ENCODE measurements at regions not wholly inside any gene's neighbourhood (a gene's known extent, or its start where the extent isn't known, plus 50 kb on each side); places are given as distances from the start of the nearest gene placed in this dataset.

GRCh38 chr3:64932016-64932518 lies 244.3 kb upstream of the ADAMTS9 start:
- H3K4me3 ChIP-seq (ENCODE audit: extremely low read depth, insufficient read depth, low read length, poor library complexity, severe bottlenecking): no peak overlapping the region
- H3K36me3 ChIP-seq (ENCODE audit: control insufficient read depth, insufficient read depth, low read length): no peaks in the 10 kb centered on the region
- H3K9me3 ChIP-seq (ENCODE audit: control insufficient read depth, low read length): peaks cover 30% of the 10 kb centered on the region
- peaks cover 9% of the 10 kb centered on the region for H3K4me1 ChIP-seq (ENCODE audit: control insufficient read depth, insufficient read depth, low read length, poor library complexity, severe bottlenecking)
- 100% methylated on average over 1 of the region's 2 CpGs for WGBS, 2 experiments (ENCODE audit: insufficient coverage in 2 of 2)
- H3K27ac ChIP-seq (ENCODE audit: low read depth, low read length, severe bottlenecking): no peak overlapping the region

GRCh38 chr3:64930891-64931290 lies 243.1 kb upstream of the ADAMTS9 start:
- H3K9me3 ChIP-seq (ENCODE audit: control insufficient read depth, low read length): peaks cover 30% of the 10 kb centered on the region
- H3K27ac ChIP-seq (ENCODE audit: low read depth, low read length, severe bottlenecking): no peak overlapping the region
- 90 to 100% methylated on average over 2 of the region's 2 CpGs for WGBS, 2 experiments (ENCODE audit: insufficient coverage in 2 of 2)

DNA sequence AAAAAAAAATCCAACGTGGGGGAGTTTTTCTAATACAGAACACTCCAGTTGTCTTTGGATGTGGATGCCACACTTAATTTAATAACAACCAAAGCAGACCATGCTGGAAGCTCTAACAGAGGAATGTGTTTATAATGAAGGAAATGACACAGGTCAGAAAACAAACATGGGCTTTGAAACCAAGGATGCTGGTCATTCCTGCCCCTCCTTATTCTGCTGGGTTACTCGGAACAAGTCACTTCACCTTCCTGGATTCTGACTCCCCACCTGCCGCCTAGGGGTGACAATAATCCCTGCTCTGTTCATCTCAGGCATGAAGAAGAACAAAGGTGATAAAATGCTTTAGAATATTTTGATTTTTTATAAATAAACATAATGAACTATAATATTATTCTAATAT lies 240.9 kb upstream of the ADAMTS9 start:
- H3K4me3 ChIP-seq (ENCODE audit: extremely low read depth, insufficient read depth, low read length, poor library complexity, severe bottlenecking): no peak overlapping the region
- no peaks in the 10 kb centered on the region for H3K36me3 ChIP-seq (ENCODE audit: control insufficient read depth, insufficient read depth, low read length)
- H3K27ac ChIP-seq (ENCODE audit: low read depth, low read length, severe bottlenecking): no peak overlapping the region
- no CpG with 5 or more reads among the region's 3 CpGs for WGBS, 2 experiments (ENCODE audit: insufficient coverage in 2 of 2)
- peaks cover 22% of the 10 kb centered on the region for H3K9me3 ChIP-seq (ENCODE audit: control insufficient read depth, low read length)
- peaks cover 13% of the 10 kb centered on the region for H3K4me1 ChIP-seq (ENCODE audit: control insufficient read depth, insufficient read depth, low read length, poor library complexity, severe bottlenecking)

More at GRCh38 chr3:64930891-64931290, 243.1 kb upstream of the ADAMTS9 start:
- peaks cover 9% of the 10 kb centered on the region for H3K4me1 ChIP-seq (ENCODE audit: control insufficient read depth, insufficient read depth, low read length, poor library complexity, severe bottlenecking)
- no peaks in the 10 kb centered on the region for H3K36me3 ChIP-seq (ENCODE audit: control insufficient read depth, insufficient read depth, low read length)
- no peak overlapping the region for H3K4me3 ChIP-seq (ENCODE audit: extremely low read depth, insufficient read depth, low read length, poor library complexity, severe bottlenecking)

GRCh38 chr3:64927689-64928088 lies 239.9 kb upstream of the ADAMTS9 start:
- Histone ChIP-seq H3K27ac (ENCODE audit: low read depth, low read length, severe bottlenecking) (no peak overlapping the region), H3K36me3 (ENCODE audit: control insufficient read depth, insufficient read depth, low read length) (no peaks in the 10 kb centered on the region), H3K9me3 (ENCODE audit: control insufficient read depth, low read length) (peaks cover 19% of the 10 kb centered on the region), H3K4me3 (ENCODE audit: extremely low read depth, insufficient read depth, low read length, poor library complexity, severe bottlenecking) (no peak overlapping the region), H3K4me1 (ENCODE audit: control insufficient read depth, insufficient read depth, low read length, poor library complexity, severe bottlenecking) (peaks cover 13% of the 10 kb centered on the region)
- 91 to 95% methylated on average over 2 of the region's 3 CpGs for WGBS, 2 experiments (ENCODE audit: insufficient coverage in 2 of 2)

GRCh38 chr3:64925575-64925974 lies 237.8 kb upstream of the ADAMTS9 start:
- Histone ChIP-seq H3K36me3 (ENCODE audit: control insufficient read depth, insufficient read depth, low read length) (no peaks in the 10 kb centered on the region), H3K4me3 (ENCODE audit: extremely low read depth, insufficient read depth, low read length, poor library complexity, severe bottlenecking) (no peak overlapping the region), H3K4me1 (ENCODE audit: control insufficient read depth, insufficient read depth, low read length, poor library complexity, severe bottlenecking) (peaks cover 30% of the 10 kb centered on the region), H3K27ac (ENCODE audit: low read depth, low read length, severe bottlenecking) (no peak overlapping the region), H3K9me3 (ENCODE audit: control insufficient read depth, low read length) (peaks cover 1% of the 10 kb centered on the region)
- WGBS, 2 experiments (ENCODE audit: insufficient coverage in 2 of 2): 63 to 64% methylated on average over 2 of the region's 2 CpGs

- H3K36me3 ChIP-seq (ENCODE audit: control insufficient read depth, insufficient read depth, low read length): no peaks in the 10 kb centered on the region
- H3K4me1 ChIP-seq (ENCODE audit: control insufficient read depth, insufficient read depth, low read length, poor library complexity, severe bottlenecking): peaks cover 36% of the 10 kb centered on the region
- H3K27ac ChIP-seq (ENCODE audit: low read depth, low read length, severe bottlenecking): no peak overlapping the region
- 100% methylated on average over 1 of the region's 2 CpGs for WGBS, 2 experiments (ENCODE audit: insufficient coverage in 2 of 2)
- no peak overlapping the region for H3K4me3 ChIP-seq (ENCODE audit: extremely low read depth, insufficient read depth, low read length, poor library complexity, severe bottlenecking)
- H3K9me3 ChIP-seq (ENCODE audit: control insufficient read depth, low read length): no peaks in the 10 kb centered on the region
Measured at GRCh38 chr3:64924961-64925360, 237.2 kb upstream of the ADAMTS9 start.

GRCh38 chr3:64922213-64922612 lies 234.4 kb upstream of the ADAMTS9 start:
- Histone ChIP-seq H3K27ac (ENCODE audit: low read depth, low read length, severe bottlenecking) (no peak overlapping the region), H3K4me3 (ENCODE audit: extremely low read depth, insufficient read depth, low read length, poor library complexity, severe bottlenecking) (no peak overlapping the region), H3K4me1 (ENCODE audit: control insufficient read depth, insufficient read depth, low read length, poor library complexity, severe bottlenecking) (peaks cover 48% of the 10 kb centered on the region), H3K36me3 (ENCODE audit: control insufficient read depth, insufficient read depth, low read length) (no peaks in the 10 kb centered on the region), H3K9me3 (ENCODE audit: control insufficient read depth, low read length) (no peaks in the 10 kb centered on the region)
- WGBS, 2 experiments (ENCODE audit: insufficient coverage in 2 of 2): 100% methylated on average over 1 of the region's 2 CpGs; no CpG with 5 or more reads in 1 of the 2 experiments

- Histone ChIP-seq H3K27ac (ENCODE audit: low read depth, low read length, severe bottlenecking) (no peak overlapping the region), H3K4me3 (ENCODE audit: extremely low read depth, insufficient read depth, low read length, poor library complexity, severe bottlenecking) (no peak overlapping the region), H3K9me3 (ENCODE audit: control insufficient read depth, low read length) (no peaks in the 10 kb centered on the region), H3K4me1 (ENCODE audit: control insufficient read depth, insufficient read depth, low read length, poor library complexity, severe bottlenecking) (peaks cover 55% of the 10 kb centered on the region), H3K36me3 (ENCODE audit: control insufficient read depth, insufficient read depth, low read length) (no peaks in the 10 kb centered on the region)
- WGBS, 2 experiments (ENCODE audit: insufficient coverage in 2 of 2): 84 to 94% methylated on average over 3 of the region's 7 CpGs
Measured at GRCh38 chr3:64921281-64922065, 233.7 kb upstream of the ADAMTS9 start.

DNA sequence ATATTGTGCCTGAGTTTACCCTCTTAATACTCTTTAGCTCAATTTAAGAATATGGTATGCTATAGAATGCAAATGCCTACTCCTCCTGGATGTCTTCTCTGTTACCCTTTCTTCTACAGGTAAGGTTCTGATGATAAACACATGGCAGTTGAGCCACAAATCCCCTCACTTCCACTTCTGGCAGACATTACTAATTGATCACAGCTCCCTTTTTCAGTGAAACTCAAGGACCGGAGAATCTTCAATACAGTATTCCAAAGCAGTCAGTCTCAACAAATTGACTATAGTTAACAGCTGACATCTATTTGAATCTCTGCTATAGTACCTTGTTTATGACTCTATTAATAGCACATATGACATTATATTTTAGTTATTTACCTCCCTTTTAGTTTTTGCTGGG lies 232.1 kb upstream of the ADAMTS9 start:
- Histone ChIP-seq H3K36me3 (ENCODE audit: control insufficient read depth, insufficient read depth, low read length) (no peaks in the 10 kb centered on the region), H3K9me3 (ENCODE audit: control insufficient read depth, low read length) (no peaks in the 10 kb centered on the region), H3K4me3 (ENCODE audit: extremely low read depth, insufficient read depth, low read length, poor library complexity, severe bottlenecking) (no peak overlapping the region), H3K4me1 (ENCODE audit: control insufficient read depth, insufficient read depth, low read length, poor library complexity, severe bottlenecking) (peaks cover 64% of the 10 kb centered on the region), H3K27ac (ENCODE audit: low read depth, low read length, severe bottlenecking) (no peak overlapping the region)
- WGBS, 2 experiments (ENCODE audit: insufficient coverage in 2 of 2): no CpG with 5 or more reads among the region's 1 CpG

DNA sequence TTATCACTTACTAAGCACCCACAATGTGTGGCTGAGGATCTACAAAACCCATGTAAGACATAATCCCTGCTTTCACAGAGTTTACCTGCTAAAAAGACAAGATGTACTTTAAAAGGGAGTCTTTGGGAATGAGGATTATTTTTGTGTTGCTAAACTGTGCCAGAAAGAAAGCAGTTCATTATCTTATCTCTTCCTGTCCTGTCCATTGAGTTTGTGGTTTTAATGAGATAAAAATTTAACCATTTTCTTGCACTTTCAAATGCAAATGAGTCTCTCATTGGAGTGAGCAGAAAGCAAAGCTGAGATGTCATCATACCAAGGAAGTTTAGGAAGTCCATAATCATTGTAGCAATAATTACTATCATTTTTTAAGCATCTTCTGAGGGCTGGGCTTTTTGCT lies 231.2 kb upstream of the ADAMTS9 start:
- Histone ChIP-seq H3K36me3 (ENCODE audit: control insufficient read depth, insufficient read depth, low read length) (no peaks in the 10 kb centered on the region), H3K4me1 (ENCODE audit: control insufficient read depth, insufficient read depth, low read length, poor library complexity, severe bottlenecking) (peaks cover 60% of the 10 kb centered on the region), H3K9me3 (ENCODE audit: control insufficient read depth, low read length) (no peaks in the 10 kb centered on the region), H3K4me3 (ENCODE audit: extremely low read depth, insufficient read depth, low read length, poor library complexity, severe bottlenecking) (no peak overlapping the region), H3K27ac (ENCODE audit: low read depth, low read length, severe bottlenecking) (no peak overlapping the region)

DNA sequence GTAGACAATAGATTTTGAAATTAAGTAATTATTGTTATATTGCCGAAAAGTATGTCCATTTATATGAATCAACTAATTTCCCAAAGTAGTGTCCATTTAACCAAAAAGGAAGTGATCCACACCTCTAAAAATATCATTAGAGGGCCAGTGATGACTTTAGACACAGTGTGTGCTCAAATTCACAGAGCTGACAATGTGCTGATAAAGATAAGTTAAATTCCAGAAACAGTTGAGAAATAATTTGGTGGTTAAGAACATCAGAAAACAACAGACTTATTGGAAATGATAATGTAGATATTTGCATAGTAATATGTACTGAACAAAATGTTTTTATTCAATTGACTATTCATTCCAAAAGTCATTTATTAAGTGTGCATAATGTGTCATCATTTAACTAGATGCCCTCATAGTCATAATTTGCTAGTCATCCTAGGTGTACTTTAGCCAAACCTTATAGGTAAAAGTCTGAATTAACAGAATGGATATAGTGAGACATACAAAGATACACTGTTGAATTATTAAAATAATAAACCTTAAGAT lies 230.2 kb upstream of the ADAMTS9 start:
- peaks cover 2% of the 10 kb centered on the region for H3K9me3 ChIP-seq (ENCODE audit: control insufficient read depth, low read length)
- no peaks in the 10 kb centered on the region for H3K36me3 ChIP-seq (ENCODE audit: control insufficient read depth, insufficient read depth, low read length)
- no CpG with 5 or more reads among the region's 1 CpG for WGBS, 2 experiments (ENCODE audit: insufficient coverage in 2 of 2)
- H3K27ac ChIP-seq (ENCODE audit: low read depth, low read length, severe bottlenecking): no peak overlapping the region
- H3K4me3 ChIP-seq (ENCODE audit: extremely low read depth, insufficient read depth, low read length, poor library complexity, severe bottlenecking): no peak overlapping the region
- H3K4me1 ChIP-seq (ENCODE audit: control insufficient read depth, insufficient read depth, low read length, poor library complexity, severe bottlenecking): peaks cover 60% of the 10 kb centered on the region
